KMS-11 (cell line): ENCODE measurements at regions not wholly inside any gene's neighbourhood (a gene's known extent, or its start where the extent isn't known, plus 50 kb on each side); places are given as distances from the start of the nearest gene placed in this dataset.
"Not testable (repeated sequence)": the region's sequence is repeated elsewhere in the genome, so short reads cannot be mapped to it uniquely, and the experiment has no call there.

ENCODE experiments used
- H2AFZ ChIP-seq: fragments of 200-600 bp; sonication (generic); 2 replicates; pipeline ENCODE4 v1.6.1; 2016; ENCODE audit warnings: antibody characterized with exemption, mixed run types, low read depth
- H3K27ac ChIP-seq: fragments of 200-600 bp; sonication (generic); 2 replicates; pipeline ENCODE4 v1.6.1; 2016; ENCODE audit warnings: mild to moderate bottlenecking, mixed run types
- H3K27me3 ChIP-seq: fragments of 200-600 bp; sonication (generic); 2 replicates; pipeline ENCODE4 v1.6.1; 2017; ENCODE audit warnings: mild to moderate bottlenecking, low read depth, mixed run types, moderate library complexity; ENCODE audit not compliant: insufficient read depth
- H3K36me3 ChIP-seq: fragments of 200-600 bp; sonication (generic); 2 replicates; pipeline ENCODE4 v1.6.1; 2017; ENCODE audit warnings: mild to moderate bottlenecking, mixed run types; ENCODE audit not compliant: insufficient read depth
- H3K4me1 ChIP-seq: fragments of 200-600 bp; sonication (generic); 2 replicates; pipeline ENCODE4 v1.6.1; 2016; ENCODE audit warnings: mild to moderate bottlenecking, low read depth, mixed run types; ENCODE audit not compliant: poor library complexity, severe bottlenecking
- H3K4me2 ChIP-seq: fragments of 200-600 bp; sonication (generic); 2 replicates; pipeline ENCODE4 v1.7.0; 2016; ENCODE audit warnings: mild to moderate bottlenecking, mixed run types
- H3K4me3 ChIP-seq: fragments of 200-600 bp; sonication (generic); IDR thresholded peaks from 2 replicates; pipeline ENCODE4 v1.6.1; 2017; ENCODE audit warnings: low read depth, low read length, mixed read lengths; ENCODE audit not compliant: insufficient read depth
- H3K79me2 ChIP-seq: fragments of 200-600 bp; sonication (generic); 2 replicates; pipeline ENCODE4 v1.6.1; 2016; ENCODE audit warnings: low read depth, mixed run types; ENCODE audit not compliant: insufficient read depth
- H3K9ac ChIP-seq: fragments of 200-600 bp; sonication (generic); 2 replicates; pipeline ENCODE4 v1.6.1; 2016; ENCODE audit warnings: mild to moderate bottlenecking, mixed run types
- H4K20me1 ChIP-seq: fragments of 200-600 bp; sonication (generic); 2 replicates; pipeline ENCODE4 v1.6.1; 2016; ENCODE audit warnings: mild to moderate bottlenecking, mixed run types; ENCODE audit not compliant: insufficient read depth
- TF ChIP-seq, protein P1 (sequence below): fragments of 200-600 bp; sonication (generic); conservative IDR thresholded peaks from 2 replicates; pipeline ENCODE4 v1.6.1; 2017; ENCODE audit warnings: low read depth, mild to moderate bottlenecking, antibody characterized with exemption, low read length, moderate library complexity, mixed read lengths

DNA sequence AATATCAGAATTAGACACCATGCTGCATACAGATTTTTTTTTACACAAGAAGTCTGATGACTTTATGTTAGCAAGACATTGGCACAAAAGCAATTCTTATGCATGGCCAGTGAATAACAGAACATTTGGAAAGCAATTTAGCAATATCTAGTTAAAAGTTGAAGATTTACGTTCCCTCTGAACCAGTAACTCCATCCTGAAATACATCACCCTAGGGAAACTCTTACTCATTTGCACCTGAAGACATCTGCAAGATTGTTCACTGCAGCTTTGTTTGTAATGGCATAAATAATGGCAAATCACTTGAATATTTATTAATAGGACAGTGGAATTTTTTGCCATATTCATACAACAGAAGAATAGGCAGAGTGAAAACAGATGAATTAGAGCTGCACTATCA, 670.0 kb upstream of the NOVA1 start:
- TF ChIP-seq, protein P1, sequence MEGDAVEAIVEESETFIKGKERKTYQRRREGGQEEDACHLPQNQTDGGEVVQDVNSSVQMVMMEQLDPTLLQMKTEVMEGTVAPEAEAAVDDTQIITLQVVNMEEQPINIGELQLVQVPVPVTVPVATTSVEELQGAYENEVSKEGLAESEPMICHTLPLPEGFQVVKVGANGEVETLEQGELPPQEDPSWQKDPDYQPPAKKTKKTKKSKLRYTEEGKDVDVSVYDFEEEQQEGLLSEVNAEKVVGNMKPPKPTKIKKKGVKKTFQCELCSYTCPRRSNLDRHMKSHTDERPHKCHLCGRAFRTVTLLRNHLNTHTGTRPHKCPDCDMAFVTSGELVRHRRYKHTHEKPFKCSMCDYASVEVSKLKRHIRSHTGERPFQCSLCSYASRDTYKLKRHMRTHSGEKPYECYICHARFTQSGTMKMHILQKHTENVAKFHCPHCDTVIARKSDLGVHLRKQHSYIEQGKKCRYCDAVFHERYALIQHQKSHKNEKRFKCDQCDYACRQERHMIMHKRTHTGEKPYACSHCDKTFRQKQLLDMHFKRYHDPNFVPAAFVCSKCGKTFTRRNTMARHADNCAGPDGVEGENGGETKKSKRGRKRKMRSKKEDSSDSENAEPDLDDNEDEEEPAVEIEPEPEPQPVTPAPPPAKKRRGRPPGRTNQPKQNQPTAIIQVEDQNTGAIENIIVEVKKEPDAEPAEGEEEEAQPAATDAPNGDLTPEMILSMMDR, result no peak
- no peak overlapping the region for H3K9ac ChIP-seq

DNA sequence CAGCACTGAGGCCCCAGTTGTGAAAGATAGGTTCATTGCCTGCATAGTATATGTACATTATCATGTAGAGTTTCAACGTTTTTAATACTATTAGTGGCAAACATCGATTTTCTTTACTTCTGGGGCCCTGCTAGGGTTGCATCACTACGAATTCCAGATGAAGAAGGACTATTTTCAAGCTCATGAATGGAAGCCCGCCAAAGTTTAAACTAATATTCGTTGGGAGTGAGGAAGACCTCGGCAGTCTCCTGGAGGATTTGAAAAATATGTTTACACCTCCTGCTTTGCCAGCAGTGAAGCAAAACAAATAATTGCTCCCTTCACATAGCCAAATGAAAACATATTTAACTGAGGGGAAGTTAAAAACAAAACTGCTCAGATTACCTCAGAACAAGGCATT, 672.9 kb upstream of the NOVA1 start:
- Histone ChIP-seq H3K9ac (no peak overlapping the region), H4K20me1 (no peaks in the 10 kb centered on the region), H3K27ac (no peak overlapping the region), H3K27me3 (no peaks in the 10 kb centered on the region), H3K79me2 (no peaks in the 10 kb centered on the region), H3K36me3 (no peaks in the 10 kb centered on the region), H3K4me2 (no peak overlapping the region), H3K4me3 (no peak overlapping the region), H3K4me1 (no peaks in the 10 kb centered on the region), H2AFZ (no peak overlapping the region)
- TF ChIP-seq, protein P1, result no peak

More for the DNA sequence above, 670.0 kb upstream of the NOVA1 start:
- H3K36me3 ChIP-seq, result no peaks in the 10 kb centered on the region
- no peaks in the 10 kb centered on the region for H3K4me1 ChIP-seq
- no peak overlapping the region for H3K27ac ChIP-seq
- H4K20me1 ChIP-seq, result no peaks in the 10 kb centered on the region
- no peak overlapping the region for H3K4me2 ChIP-seq
- no peak overlapping the region for H2AFZ ChIP-seq
- no peaks in the 10 kb centered on the region for H3K79me2 ChIP-seq
- H3K27me3 ChIP-seq, result no peaks in the 10 kb centered on the region
- H3K4me3 ChIP-seq, result no peak overlapping the region

DNA sequence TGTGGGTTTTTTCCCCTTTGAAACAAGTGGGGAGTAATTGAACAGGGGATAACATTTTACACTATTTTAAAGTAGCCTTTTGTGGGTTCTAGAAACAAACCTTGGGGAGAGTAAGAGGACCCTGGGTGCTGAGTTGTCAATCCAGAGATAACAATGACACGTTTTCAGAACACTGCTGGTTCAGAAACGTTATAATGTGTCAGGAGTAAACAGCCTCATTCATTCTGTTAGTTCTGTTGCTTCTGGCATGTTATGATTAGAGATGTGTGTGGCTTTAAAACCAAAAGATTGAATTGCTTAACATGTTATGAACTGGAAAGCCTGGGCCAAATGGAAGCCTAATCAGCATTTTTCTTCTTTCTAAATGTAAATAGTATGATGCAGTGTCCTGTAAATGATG, 680.5 kb upstream of the NOVA1 start:
- Histone ChIP-seq H3K9ac (no peak overlapping the region), H2AFZ (no peak overlapping the region), H3K4me1 (no peaks in the 10 kb centered on the region), H3K36me3 (no peaks in the 10 kb centered on the region), H3K4me2 (no peak overlapping the region), H3K79me2 (no peaks in the 10 kb centered on the region), H3K27me3 (no peaks in the 10 kb centered on the region), H3K27ac (no peak overlapping the region), H3K4me3 (no peak overlapping the region), H4K20me1 (no peaks in the 10 kb centered on the region)
- TF ChIP-seq, protein P1, result no peak

DNA sequence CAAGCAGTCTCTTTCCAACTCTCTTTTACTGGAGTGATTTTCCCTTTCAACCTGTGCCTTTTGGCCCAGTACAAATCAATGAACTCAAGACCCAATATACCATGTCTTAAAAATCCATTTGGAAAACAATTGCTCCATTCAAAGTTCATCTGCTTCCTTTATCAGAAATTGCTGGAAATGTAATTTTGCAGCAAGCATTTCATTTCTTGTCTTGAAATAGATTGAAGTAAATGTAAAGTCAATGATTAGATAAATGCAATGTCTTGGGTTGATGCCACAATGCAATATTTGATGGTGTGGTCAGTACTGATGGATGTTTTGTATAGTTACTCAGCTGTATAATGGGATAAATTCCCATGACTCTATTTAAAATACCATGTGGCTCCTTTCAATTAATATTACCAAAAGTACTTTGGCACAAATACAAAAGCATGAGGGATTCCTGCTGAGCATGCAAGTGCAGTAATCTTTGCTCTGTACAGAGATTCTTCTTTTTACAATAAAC, 707.7 kb upstream of the NOVA1 start:
- Histone ChIP-seq H3K9ac (no peak overlapping the region), H3K36me3 (no peaks in the 10 kb centered on the region), H3K79me2 (no peaks in the 10 kb centered on the region), H4K20me1 (no peaks in the 10 kb centered on the region), H3K4me3 (no peak overlapping the region), H3K27ac (no peak overlapping the region), H2AFZ (no peak overlapping the region), H3K27me3 (no peaks in the 10 kb centered on the region), H3K4me1 (no peaks in the 10 kb centered on the region), H3K4me2 (no peak overlapping the region)
- TF ChIP-seq, protein P1, result no peak

DNA sequence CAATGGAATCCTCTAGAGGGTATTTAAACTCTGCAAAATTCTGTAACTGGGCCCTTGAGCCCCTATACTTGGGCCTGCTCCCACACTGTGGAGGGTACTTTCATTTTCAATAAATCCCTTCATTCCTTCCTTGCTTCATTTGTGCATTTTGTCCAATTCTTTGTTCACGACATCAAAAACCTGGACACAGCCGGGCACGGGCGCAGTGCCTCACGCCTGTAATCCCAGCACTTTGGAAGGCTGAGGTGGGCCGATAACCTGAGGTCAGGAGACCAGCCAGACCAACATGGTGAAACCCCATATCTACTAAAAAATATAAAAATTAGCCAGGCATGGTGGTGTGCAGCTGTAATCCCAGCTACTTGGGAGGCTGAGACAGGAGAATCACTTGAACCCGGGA, 714.9 kb upstream of the NOVA1 start:
- H3K9ac ChIP-seq, H4K20me1 ChIP-seq, H3K4me3 ChIP-seq, H3K79me2 ChIP-seq, H3K27ac ChIP-seq, H3K4me2 ChIP-seq, H3K27me3 ChIP-seq, H3K4me1 ChIP-seq, H3K36me3 ChIP-seq, H2AFZ ChIP-seq: not testable (repeated sequence)
